ENCODE measurements at regions not wholly inside any gene's neighbourhood (a gene's known extent, or its start where the extent isn't known, plus 50 kb on each side); places are given as distances from the start of the nearest gene placed in this dataset.

DNA sequence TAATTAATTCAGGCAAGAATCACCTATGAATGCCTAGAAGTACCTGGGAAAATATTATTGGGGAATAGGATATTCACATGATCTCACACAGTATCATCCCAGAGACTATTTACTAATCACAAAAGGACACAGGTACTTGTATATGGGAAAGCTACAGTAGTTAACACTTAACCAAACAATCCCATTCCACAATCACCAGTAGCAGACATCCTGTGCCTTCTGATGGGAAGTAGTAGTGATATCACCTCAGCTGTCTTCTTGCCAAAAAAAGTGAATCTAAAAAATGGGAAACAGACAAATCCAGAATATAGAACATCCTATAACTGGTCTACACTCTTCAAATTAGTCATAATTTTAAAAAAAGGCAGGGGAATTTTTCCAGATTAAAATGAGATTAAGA is 75.6 kb upstream of the CCDC150 start:
- TF ChIP-seq, protein P1, sequence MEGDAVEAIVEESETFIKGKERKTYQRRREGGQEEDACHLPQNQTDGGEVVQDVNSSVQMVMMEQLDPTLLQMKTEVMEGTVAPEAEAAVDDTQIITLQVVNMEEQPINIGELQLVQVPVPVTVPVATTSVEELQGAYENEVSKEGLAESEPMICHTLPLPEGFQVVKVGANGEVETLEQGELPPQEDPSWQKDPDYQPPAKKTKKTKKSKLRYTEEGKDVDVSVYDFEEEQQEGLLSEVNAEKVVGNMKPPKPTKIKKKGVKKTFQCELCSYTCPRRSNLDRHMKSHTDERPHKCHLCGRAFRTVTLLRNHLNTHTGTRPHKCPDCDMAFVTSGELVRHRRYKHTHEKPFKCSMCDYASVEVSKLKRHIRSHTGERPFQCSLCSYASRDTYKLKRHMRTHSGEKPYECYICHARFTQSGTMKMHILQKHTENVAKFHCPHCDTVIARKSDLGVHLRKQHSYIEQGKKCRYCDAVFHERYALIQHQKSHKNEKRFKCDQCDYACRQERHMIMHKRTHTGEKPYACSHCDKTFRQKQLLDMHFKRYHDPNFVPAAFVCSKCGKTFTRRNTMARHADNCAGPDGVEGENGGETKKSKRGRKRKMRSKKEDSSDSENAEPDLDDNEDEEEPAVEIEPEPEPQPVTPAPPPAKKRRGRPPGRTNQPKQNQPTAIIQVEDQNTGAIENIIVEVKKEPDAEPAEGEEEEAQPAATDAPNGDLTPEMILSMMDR (IDR thresholded peaks at IDR 0.05 in 2 of 3, conservative IDR thresholded peaks at IDR 0.05 in 1 of 3; ENCODE audit: insufficient read depth in 2 of 3, low read depth in 1 of 3, low read length in 3 of 3): no peak
- TF ChIP-seq RFX5 (IDR thresholded peaks at IDR 0.05; ENCODE audit: low read depth, low read length): no peak
- no peak for TF ChIP-seq EZH2 (IDR thresholded peaks at IDR 0.05; ENCODE audit: borderline replicate concordance, low read depth, low read length)
- no peak for TF ChIP-seq NFATC3 (IDR thresholded peaks at IDR 0.05)
- TF ChIP-seq PPARD (CRISPR knock-in tag; IDR thresholded peaks at IDR 0.05): no peak
- no peak for TF ChIP-seq RBM22 (IDR thresholded peaks at IDR 0.05; ENCODE audit: low read depth, low read length, poor library complexity, severe bottlenecking)
- TF ChIP-seq, protein P2, sequence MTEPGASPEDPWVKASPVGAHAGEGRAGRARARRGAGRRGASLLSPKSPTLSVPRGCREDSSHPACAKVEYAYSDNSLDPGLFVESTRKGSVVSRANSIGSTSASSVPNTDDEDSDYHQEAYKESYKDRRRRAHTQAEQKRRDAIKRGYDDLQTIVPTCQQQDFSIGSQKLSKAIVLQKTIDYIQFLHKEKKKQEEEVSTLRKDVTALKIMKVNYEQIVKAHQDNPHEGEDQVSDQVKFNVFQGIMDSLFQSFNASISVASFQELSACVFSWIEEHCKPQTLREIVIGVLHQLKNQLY (CRISPR knock-in tag; conservative IDR thresholded peaks at IDR 0.05): no peak
- no peak for TF ChIP-seq ZNF253 (CRISPR knock-in tag; conservative IDR thresholded peaks at IDR 0.05)
- TF ChIP-seq ZFP30 (CRISPR knock-in tag; IDR thresholded peaks at IDR 0.05; ENCODE audit: borderline replicate concordance): no peak
- TF ChIP-seq, protein P3, sequence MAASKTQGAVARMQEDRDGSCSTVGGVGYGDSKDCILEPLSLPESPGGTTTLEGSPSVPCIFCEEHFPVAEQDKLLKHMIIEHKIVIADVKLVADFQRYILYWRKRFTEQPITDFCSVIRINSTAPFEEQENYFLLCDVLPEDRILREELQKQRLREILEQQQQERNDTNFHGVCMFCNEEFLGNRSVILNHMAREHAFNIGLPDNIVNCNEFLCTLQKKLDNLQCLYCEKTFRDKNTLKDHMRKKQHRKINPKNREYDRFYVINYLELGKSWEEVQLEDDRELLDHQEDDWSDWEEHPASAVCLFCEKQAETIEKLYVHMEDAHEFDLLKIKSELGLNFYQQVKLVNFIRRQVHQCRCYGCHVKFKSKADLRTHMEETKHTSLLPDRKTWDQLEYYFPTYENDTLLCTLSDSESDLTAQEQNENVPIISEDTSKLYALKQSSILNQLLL (CRISPR knock-in tag; IDR thresholded peaks at IDR 0.05; ENCODE audit: borderline replicate concordance): no peak
- no peak for TF ChIP-seq NFYB (IDR thresholded peaks at IDR 0.05; ENCODE audit: extremely low read depth, insufficient read length)
- TF ChIP-seq POLR2A (conservative IDR thresholded peaks at IDR 0.05): no peak
- TF ChIP-seq, protein P4, sequence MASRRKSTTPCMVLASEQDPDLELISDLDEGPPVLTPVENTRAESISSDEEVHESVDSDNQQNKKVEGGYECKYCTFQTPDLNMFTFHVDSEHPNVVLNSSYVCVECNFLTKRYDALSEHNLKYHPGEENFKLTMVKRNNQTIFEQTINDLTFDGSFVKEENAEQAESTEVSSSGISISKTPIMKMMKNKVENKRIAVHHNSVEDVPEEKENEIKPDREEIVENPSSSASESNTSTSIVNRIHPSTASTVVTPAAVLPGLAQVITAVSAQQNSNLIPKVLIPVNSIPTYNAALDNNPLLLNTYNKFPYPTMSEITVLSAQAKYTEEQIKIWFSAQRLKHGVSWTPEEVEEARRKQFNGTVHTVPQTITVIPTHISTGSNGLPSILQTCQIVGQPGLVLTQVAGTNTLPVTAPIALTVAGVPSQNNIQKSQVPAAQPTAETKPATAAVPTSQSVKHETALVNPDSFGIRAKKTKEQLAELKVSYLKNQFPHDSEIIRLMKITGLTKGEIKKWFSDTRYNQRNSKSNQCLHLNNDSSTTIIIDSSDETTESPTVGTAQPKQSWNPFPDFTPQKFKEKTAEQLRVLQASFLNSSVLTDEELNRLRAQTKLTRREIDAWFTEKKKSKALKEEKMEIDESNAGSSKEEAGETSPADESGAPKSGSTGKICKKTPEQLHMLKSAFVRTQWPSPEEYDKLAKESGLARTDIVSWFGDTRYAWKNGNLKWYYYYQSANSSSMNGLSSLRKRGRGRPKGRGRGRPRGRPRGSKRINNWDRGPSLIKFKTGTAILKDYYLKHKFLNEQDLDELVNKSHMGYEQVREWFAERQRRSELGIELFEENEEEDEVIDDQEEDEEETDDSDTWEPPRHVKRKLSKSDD (conservative IDR thresholded peaks at IDR 0.05; ENCODE audit: low read length): no peak
- no peak for TF ChIP-seq NR2C1 (IDR thresholded peaks at IDR 0.05)
- no peak for TF ChIP-seq NR2C1 (tag; IDR thresholded peaks at IDR 0.05)
